NCI-H446 (cell line): ENCODE measurements at regions not wholly inside any gene's neighbourhood (a gene's known extent, or its start where the extent isn't known, plus 50 kb on each side); places are given as distances from the start of the nearest gene placed in this dataset.

Experiments used
- DNase-seq, 2 experiments: peaks; one replicate each; lab custom pipeline; 2025; lab: John Stamatoyannopoulos, UW

- peak; percentile 21 to 67 for DNase-seq
Observed at GRCh38 chr15:31758126-31758525, 272.2 kb upstream of the CHRNA7 start.

- DNase-seq: no peak
Observed at GRCh38 chr15:31768055-31768454, 262.3 kb upstream of the CHRNA7 start.

GRCh38 chr15:31774045-31774444, 256.3 kb upstream of the CHRNA7 start:
- no peak for DNase-seq

GRCh38 chr15:31776039-31776438, 254.3 kb upstream of the CHRNA7 start:
- no peak for DNase-seq

GRCh38 chr15:31781261-31781660, 249.1 kb upstream of the CHRNA7 start:
- no peak for DNase-seq

- no peak for DNase-seq
Observed at GRCh38 chr15:31782016-31782783, 248.1 kb upstream of the CHRNA7 start.

GRCh38 chr15:31782951-31783350, 247.4 kb upstream of the CHRNA7 start:
- no peak for DNase-seq

- DNase-seq: no peak
Observed at GRCh38 chr15:31786360-31786759, 244.0 kb upstream of the CHRNA7 start.

- DNase-seq: no peak
Observed at GRCh38 chr15:31788104-31788503, 242.2 kb upstream of the CHRNA7 start.

- DNase-seq: no peak
Observed at GRCh38 chr15:31792611-31793199, 237.6 kb upstream of the CHRNA7 start.

- DNase-seq: no peak
Observed at GRCh38 chr15:31799319-31799714, 231.0 kb upstream of the CHRNA7 start.

GRCh38 chr15:31799715-31800321, 230.5 kb upstream of the CHRNA7 start:
- DNase-seq: peak in 1 of 2 experiments; percentile 53

- DNase-seq: peak; percentile 43 to 75
Observed at GRCh38 chr15:31801152-31801551, 229.2 kb upstream of the CHRNA7 start.

GRCh38 chr15:31802761-31803160, 227.6 kb upstream of the CHRNA7 start:
- no peak for DNase-seq

- DNase-seq: no peak
Observed at GRCh38 chr15:31803388-31803884, 226.9 kb upstream of the CHRNA7 start.

- DNase-seq: no peak
Observed at GRCh38 chr15:31805090-31805662, 225.1 kb upstream of the CHRNA7 start.

GRCh38 chr15:31806106-31806505, 224.2 kb upstream of the CHRNA7 start:
- peak in 1 of 2 experiments; percentile 16 for DNase-seq

- DNase-seq: no peak
Observed at GRCh38 chr15:31811641-31812040, 218.7 kb upstream of the CHRNA7 start.

- no peak for DNase-seq
Observed at GRCh38 chr15:31814082-31814481, 216.2 kb upstream of the CHRNA7 start.

- no peak for DNase-seq
Observed at GRCh38 chr15:31815411-31816155, 214.7 kb upstream of the CHRNA7 start.

GRCh38 chr15:31822463-31822862, 207.9 kb upstream of the CHRNA7 start:
- DNase-seq: no peak

- no peak for DNase-seq
Observed at GRCh38 chr15:31824024-31824423, 206.3 kb upstream of the CHRNA7 start.
